ENCODE measurements at regions not wholly inside any gene's neighbourhood (a gene's known extent, or its start where the extent isn't known, plus 50 kb on each side); places are given as distances from the start of the nearest gene placed in this dataset.

- Histone ChIP-seq H2AFZ (ENCODE audit: low read depth, low read length) (no peak overlapping the region), H3K4me3 (ENCODE audit: insufficient read depth, low read depth, low read length) (no peak overlapping the region), H3K4me1 (ENCODE audit: insufficient read depth, low read length) (no peaks in the 10 kb centered on the region), H3K27me3 (ENCODE audit: insufficient read depth, low read length) (no peaks in the 10 kb centered on the region), H3K79me2 (ENCODE audit: insufficient read depth, low read length) (no peaks in the 10 kb centered on the region), H4K20me1 (ENCODE audit: insufficient read depth, low read length) (no peaks in the 10 kb centered on the region), H3K36me3 (ENCODE audit: insufficient read depth, low read length) (no peaks in the 10 kb centered on the region), H3K9me3 (ENCODE audit: insufficient read depth, low read depth, low read length) (no peaks in the 10 kb centered on the region), H3K4me2 (ENCODE audit: low read length) (no peak overlapping the region), H3K27ac (ENCODE audit: low read depth, low read length) (no peak overlapping the region), H3K9ac (ENCODE audit: low read length) (no peak overlapping the region)
- Mint-ChIP-seq H3K4me3 (ENCODE audit: unreplicated experiment) (no peak overlapping the region), H3K27me3 (ENCODE audit: low read depth, unreplicated experiment) (no peaks in the 10 kb centered on the region), H3K36me3 (ENCODE audit: low read depth, unreplicated experiment) (no peaks in the 10 kb centered on the region), H3K4me1 (ENCODE audit: low read depth, unreplicated experiment) (peaks cover 1% of the 10 kb centered on the region), H3K9me3 (ENCODE audit: unreplicated experiment) (no peaks in the 10 kb centered on the region), H3K27ac (ENCODE audit: unreplicated experiment) (no peak overlapping the region)
- TF ChIP-seq EZH2 (IDR thresholded peaks at IDR 0.05; ENCODE audit: insufficient read depth, low read length) (no peak), CTCF (IDR thresholded peaks at IDR 0.05; ENCODE audit: insufficient read depth, low read depth, low read length) (no peak)
- no peak for DNase-seq (ENCODE audit: low read depth)
- no peak for FAIRE-seq
Observed at GRCh38 chrX:15971696-15972095, 117.1 kb upstream of the AP1S2 start.

- H3K4me3 ChIP-seq (ENCODE audit: insufficient read depth, low read depth, low read length), result no peak overlapping the region
- H3K27ac ChIP-seq (ENCODE audit: low read depth, low read length), result no peak overlapping the region
- Mint-ChIP-seq H3K27ac (ENCODE audit: unreplicated experiment) (no peak overlapping the region), H3K36me3 (ENCODE audit: low read depth, unreplicated experiment) (no peaks in the 10 kb centered on the region), H3K4me1 (ENCODE audit: low read depth, unreplicated experiment) (no peaks in the 10 kb centered on the region), H3K9me3 (ENCODE audit: unreplicated experiment) (peaks cover 2% of the 10 kb centered on the region), H3K4me3 (ENCODE audit: unreplicated experiment) (no peak overlapping the region), H3K27me3 (ENCODE audit: low read depth, unreplicated experiment) (no peaks in the 10 kb centered on the region)
- no peaks in the 10 kb centered on the region for H3K36me3 ChIP-seq (ENCODE audit: insufficient read depth, low read length)
- H3K4me2 ChIP-seq (ENCODE audit: low read length), result no peak overlapping the region
- H3K4me1 ChIP-seq (ENCODE audit: insufficient read depth, low read length), result no peaks in the 10 kb centered on the region
- FAIRE-seq, result peak; percentile 78
- no peak overlapping the region for H2AFZ ChIP-seq (ENCODE audit: low read depth, low read length)
- H3K9ac ChIP-seq (ENCODE audit: low read length), result no peak overlapping the region
- TF ChIP-seq EZH2 (IDR thresholded peaks at IDR 0.05; ENCODE audit: insufficient read depth, low read length) (no peak), CTCF (IDR thresholded peaks at IDR 0.05; ENCODE audit: insufficient read depth, low read depth, low read length) (no peak)
- H3K27me3 ChIP-seq (ENCODE audit: insufficient read depth, low read length), result no peaks in the 10 kb centered on the region
- no peak for DNase-seq (ENCODE audit: low read depth)
- no peaks in the 10 kb centered on the region for H4K20me1 ChIP-seq (ENCODE audit: insufficient read depth, low read length)
- no peaks in the 10 kb centered on the region for H3K79me2 ChIP-seq (ENCODE audit: insufficient read depth, low read length)
- H3K9me3 ChIP-seq (ENCODE audit: insufficient read depth, low read depth, low read length), result no peaks in the 10 kb centered on the region
Observed at GRCh38 chrX:15963858-15964257, 109.2 kb upstream of the AP1S2 start.

DNA sequence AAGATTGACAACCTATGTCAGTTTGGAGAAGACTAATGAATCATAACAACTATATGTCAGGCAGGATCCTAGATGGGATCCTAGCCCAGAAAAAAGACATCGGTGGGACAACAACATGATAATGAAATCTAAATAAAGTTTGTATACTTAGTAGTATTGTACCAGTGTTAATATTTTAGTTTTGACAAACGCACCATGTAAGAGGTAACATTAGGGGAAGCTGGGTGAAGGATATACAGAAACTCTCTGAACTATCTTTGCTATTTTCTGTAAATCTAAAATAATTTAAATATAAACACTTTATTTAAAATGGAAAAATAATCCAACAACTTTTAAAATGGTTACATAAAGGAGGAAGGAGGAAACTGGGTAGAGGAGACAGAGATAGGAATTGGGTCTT is 105.6 kb upstream of the AP1S2 start:
- no peak overlapping the region for H3K27ac Mint-ChIP-seq (ENCODE audit: unreplicated experiment)
- Histone ChIP-seq H3K4me1 (ENCODE audit: insufficient read depth, low read length) (peaks cover 6% of the 10 kb centered on the region), H3K4me3 (ENCODE audit: insufficient read depth, low read depth, low read length) (no peak overlapping the region), H3K27me3 (ENCODE audit: insufficient read depth, low read length) (no peaks in the 10 kb centered on the region), H4K20me1 (ENCODE audit: insufficient read depth, low read length) (no peaks in the 10 kb centered on the region), H3K9me3 (ENCODE audit: insufficient read depth, low read depth, low read length) (no peaks in the 10 kb centered on the region), H3K4me2 (ENCODE audit: low read length) (no peak overlapping the region), H3K27ac (ENCODE audit: low read depth, low read length) (no peak overlapping the region), H3K79me2 (ENCODE audit: insufficient read depth, low read length) (no peaks in the 10 kb centered on the region), H2AFZ (ENCODE audit: low read depth, low read length) (no peak overlapping the region), H3K36me3 (ENCODE audit: insufficient read depth, low read length) (no peaks in the 10 kb centered on the region), H3K9ac (ENCODE audit: low read length) (no peak overlapping the region)
- H3K9me3 Mint-ChIP-seq (ENCODE audit: unreplicated experiment), result peaks cover 2% of the 10 kb centered on the region
- DNase-seq (ENCODE audit: low read depth), result no peak
- H3K36me3 Mint-ChIP-seq (ENCODE audit: low read depth, unreplicated experiment), result no peaks in the 10 kb centered on the region
- TF ChIP-seq EZH2 (IDR thresholded peaks at IDR 0.05; ENCODE audit: insufficient read depth, low read length), result no peak
- no peak for TF ChIP-seq CTCF (IDR thresholded peaks at IDR 0.05; ENCODE audit: insufficient read depth, low read depth, low read length)
- peaks cover 5% of the 10 kb centered on the region for H3K4me1 Mint-ChIP-seq (ENCODE audit: low read depth, unreplicated experiment)
- no peaks in the 10 kb centered on the region for H3K27me3 Mint-ChIP-seq (ENCODE audit: low read depth, unreplicated experiment)
- no peak for FAIRE-seq
- no peak overlapping the region for H3K4me3 Mint-ChIP-seq (ENCODE audit: unreplicated experiment)

Measured in astrocyte (in vitro differentiated cells and primary cell).